ENCODE measurements at regions not wholly inside any gene's neighbourhood (a gene's known extent, or its start where the extent isn't known, plus 50 kb on each side); places are given as distances from the start of the nearest gene placed in this dataset.

- peaks cover 9% of the 10 kb centered on the region for H3K4me1 Mint-ChIP-seq (ENCODE audit: low read depth, unreplicated experiment)
- Histone ChIP-seq H3K4me2 (ENCODE audit: low read length) (no peak overlapping the region), H3K27me3 (ENCODE audit: insufficient read depth, low read length) (peaks cover 2% of the 10 kb centered on the region), H2AFZ (ENCODE audit: low read depth, low read length) (no peak overlapping the region), H4K20me1 (ENCODE audit: insufficient read depth, low read length) (no peaks in the 10 kb centered on the region), H3K4me3 (ENCODE audit: insufficient read depth, low read depth, low read length) (no peak overlapping the region), H3K27ac (ENCODE audit: low read depth, low read length) (no peak overlapping the region), H3K4me1 (ENCODE audit: insufficient read depth, low read length) (no peaks in the 10 kb centered on the region), H3K9me3 (ENCODE audit: insufficient read depth, low read depth, low read length) (no peaks in the 10 kb centered on the region), H3K79me2 (ENCODE audit: insufficient read depth, low read length) (no peaks in the 10 kb centered on the region), H3K36me3 (ENCODE audit: insufficient read depth, low read length) (no peaks in the 10 kb centered on the region), H3K9ac (ENCODE audit: low read length) (no peak overlapping the region)
- TF ChIP-seq, protein P1, sequence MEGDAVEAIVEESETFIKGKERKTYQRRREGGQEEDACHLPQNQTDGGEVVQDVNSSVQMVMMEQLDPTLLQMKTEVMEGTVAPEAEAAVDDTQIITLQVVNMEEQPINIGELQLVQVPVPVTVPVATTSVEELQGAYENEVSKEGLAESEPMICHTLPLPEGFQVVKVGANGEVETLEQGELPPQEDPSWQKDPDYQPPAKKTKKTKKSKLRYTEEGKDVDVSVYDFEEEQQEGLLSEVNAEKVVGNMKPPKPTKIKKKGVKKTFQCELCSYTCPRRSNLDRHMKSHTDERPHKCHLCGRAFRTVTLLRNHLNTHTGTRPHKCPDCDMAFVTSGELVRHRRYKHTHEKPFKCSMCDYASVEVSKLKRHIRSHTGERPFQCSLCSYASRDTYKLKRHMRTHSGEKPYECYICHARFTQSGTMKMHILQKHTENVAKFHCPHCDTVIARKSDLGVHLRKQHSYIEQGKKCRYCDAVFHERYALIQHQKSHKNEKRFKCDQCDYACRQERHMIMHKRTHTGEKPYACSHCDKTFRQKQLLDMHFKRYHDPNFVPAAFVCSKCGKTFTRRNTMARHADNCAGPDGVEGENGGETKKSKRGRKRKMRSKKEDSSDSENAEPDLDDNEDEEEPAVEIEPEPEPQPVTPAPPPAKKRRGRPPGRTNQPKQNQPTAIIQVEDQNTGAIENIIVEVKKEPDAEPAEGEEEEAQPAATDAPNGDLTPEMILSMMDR (IDR thresholded peaks at IDR 0.05; ENCODE audit: insufficient read depth, low read depth, low read length) = peak; percentile 69
- TF ChIP-seq EZH2 (IDR thresholded peaks at IDR 0.05; ENCODE audit: insufficient read depth, low read length) = no peak
- no peak overlapping the region for H3K4me3 Mint-ChIP-seq (ENCODE audit: unreplicated experiment)
- no peaks in the 10 kb centered on the region for H3K36me3 Mint-ChIP-seq (ENCODE audit: low read depth, unreplicated experiment)
- no peaks in the 10 kb centered on the region for H3K27me3 Mint-ChIP-seq (ENCODE audit: low read depth, unreplicated experiment)
- H3K27ac Mint-ChIP-seq (ENCODE audit: unreplicated experiment) = no peak overlapping the region
- H3K9me3 Mint-ChIP-seq (ENCODE audit: unreplicated experiment) = no peaks in the 10 kb centered on the region
- no peak for FAIRE-seq
- DNase-seq (ENCODE audit: low read depth) = peak; percentile 39
These were observed 81.8 kb upstream of the GAREM1 start for GRCh38 chr18:32552421-32553030.

GRCh38 chr18:32550963-32551362, 80.3 kb upstream of the GAREM1 start:
- Mint-ChIP-seq H3K27me3 (ENCODE audit: low read depth, unreplicated experiment) (peaks cover 2% of the 10 kb centered on the region), H3K4me3 (ENCODE audit: unreplicated experiment) (no peak overlapping the region), H3K27ac (ENCODE audit: unreplicated experiment) (no peak overlapping the region), H3K9me3 (ENCODE audit: unreplicated experiment) (no peaks in the 10 kb centered on the region), H3K36me3 (ENCODE audit: low read depth, unreplicated experiment) (no peaks in the 10 kb centered on the region), H3K4me1 (ENCODE audit: low read depth, unreplicated experiment) (peaks cover 3% of the 10 kb centered on the region)
- H3K36me3 ChIP-seq (ENCODE audit: insufficient read depth, low read length) = no peaks in the 10 kb centered on the region
- H3K9me3 ChIP-seq (ENCODE audit: insufficient read depth, low read depth, low read length) = no peaks in the 10 kb centered on the region
- no peaks in the 10 kb centered on the region for H3K79me2 ChIP-seq (ENCODE audit: insufficient read depth, low read length)
- H3K27ac ChIP-seq (ENCODE audit: low read depth, low read length) = no peak overlapping the region
- no peak overlapping the region for H2AFZ ChIP-seq (ENCODE audit: low read depth, low read length)
- peaks cover 2% of the 10 kb centered on the region for H3K27me3 ChIP-seq (ENCODE audit: insufficient read depth, low read length)
- H3K4me2 ChIP-seq (ENCODE audit: low read length) = no peak overlapping the region
- H3K9ac ChIP-seq (ENCODE audit: low read length) = no peak overlapping the region
- no peaks in the 10 kb centered on the region for H4K20me1 ChIP-seq (ENCODE audit: insufficient read depth, low read length)
- no peak overlapping the region for H3K4me3 ChIP-seq (ENCODE audit: insufficient read depth, low read depth, low read length)
- H3K4me1 ChIP-seq (ENCODE audit: insufficient read depth, low read length) = no peaks in the 10 kb centered on the region
- TF ChIP-seq, protein P1 (IDR thresholded peaks at IDR 0.05; ENCODE audit: insufficient read depth, low read depth, low read length) = no peak
- TF ChIP-seq EZH2 (IDR thresholded peaks at IDR 0.05; ENCODE audit: insufficient read depth, low read length) = no peak
- FAIRE-seq = no peak
- no peak for DNase-seq (ENCODE audit: low read depth)

Data from astrocyte (in vitro differentiated cells and primary cell).